Suprapubic skin (tissue), 3 donors: ENCODE measurements at regions not wholly inside any gene's neighbourhood (a gene's known extent, or its start where the extent isn't known, plus 50 kb on each side); places are given as distances from the start of the nearest gene placed in this dataset.
A peak's percentile ranks its signal among the peaks of the same experiment; 100 is the strongest.

Experiments used
- CTCF ChIP-seq, 2 donors: fragments of 200-600 bp in 1 of 2; fragments of 450-650 bp in 1 of 2; sonication (generic) in 1 of 2; IDR thresholded peaks; one replicate each; pipeline ENCODE4 v1.5.1; 2016 to 2019; ENCODE audit warnings: antibody characterized with exemption in 2 of 2, mild to moderate bottlenecking in 1 of 2, moderate library complexity in 1 of 2
- POLR2A ChIP-seq, 2 donors: fragments of 450-650 bp; IDR thresholded peaks; one replicate each; pipeline ENCODE4 v1.6.1; 2017; ENCODE audit warnings: antibody characterized with exemption in 2 of 2, mild to moderate bottlenecking in 2 of 2, moderate library complexity in 2 of 2

DNA sequence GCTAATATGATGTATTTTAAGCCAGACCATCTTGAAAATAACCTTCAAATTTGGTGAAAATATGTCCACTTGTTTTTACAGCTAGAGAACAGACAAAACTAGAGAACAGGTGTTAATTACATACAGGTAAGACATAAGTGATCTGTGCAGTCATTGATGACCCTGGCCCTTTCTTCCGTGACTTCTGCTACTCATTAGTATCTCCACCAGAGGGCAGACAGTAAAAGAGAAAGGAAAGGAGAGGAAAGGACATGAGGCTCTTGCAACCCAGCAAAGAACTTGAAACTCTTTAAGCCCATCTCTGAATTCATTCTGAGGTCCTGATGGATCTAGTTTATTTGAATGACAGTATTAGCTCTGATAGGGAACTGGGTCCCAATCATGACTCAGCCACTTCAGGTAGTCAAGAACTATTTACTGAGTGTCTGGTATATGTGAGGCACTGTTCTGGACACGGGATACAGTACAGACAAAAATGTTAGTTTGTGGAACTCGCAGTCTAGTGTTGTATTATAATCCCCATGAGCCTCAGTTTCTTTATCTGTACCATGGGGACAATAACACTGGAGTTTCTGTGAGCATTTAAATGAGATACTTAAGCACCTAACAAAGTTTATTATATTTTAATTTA lies 121.0 kb upstream of the TEX13D start:
- TF ChIP-seq CTCF (IDR thresholded peaks at IDR 0.05), result peak in 1 of 2 donors; percentile 28
- TF ChIP-seq POLR2A (IDR thresholded peaks at IDR 0.05), result no peak
